Common myeloid progenitor, CD34-positive (primary cell): ENCODE measurements at regions not wholly inside any gene's neighbourhood (a gene's known extent, or its start where the extent isn't known, plus 50 kb on each side); places are given as distances from the start of the nearest gene placed in this dataset.

ENCODE experiments used
- CTCF ChIA-PET: fragments of 350-600 bp; sonication (Branson Sonifier 250); formaldehyde crosslinking; loops from one replicate; lab custom pipeline; 2021; ENCODE audit warnings: antibody characterized with exemption; lab: Charles Lee
- POLR2A ChIA-PET: fragments of 350-600 bp; sonication (Branson Sonifier 250); formaldehyde crosslinking; loops from one replicate; lab custom pipeline; 2021; ENCODE audit warnings: antibody characterized with exemption; lab: Charles Lee
- DNase-seq, 3 donors: peaks; one replicate each; pipeline versions ENCODE4 v3.0.0 to v3.0.0-alpha.2; 2013
- H3K27ac ChIP-seq, 2 experiments: 1 replicate in 1 of 2; 2 replicates in 1 of 2; pipeline ENCODE4 v1.7.0; 2013; ENCODE audit warnings: inconsistent platforms in 2 of 2, low read length in 2 of 2, mild to moderate bottlenecking in 2 of 2, low read depth in 1 of 2, moderate library complexity in 1 of 2; ENCODE audit not compliant: severe bottlenecking in 2 of 2, insufficient read depth in 1 of 2, poor library complexity in 1 of 2
- H3K27me3 ChIP-seq, 5 experiments: replicated peaks in 2 of 5; 1 replicate in 3 of 5; 2 replicates in 2 of 5; pipeline versions ENCODE4 v1.6.1 to v1.7.0; 2013; ENCODE audit warnings: low read length in 4 of 5, mild to moderate bottlenecking in 2 of 5, moderate library complexity in 2 of 5, inconsistent platforms in 1 of 5; ENCODE audit not compliant: insufficient read depth in 5 of 5, control insufficient read depth in 4 of 5
- H3K36me3 ChIP-seq, 4 experiments: 1 replicate in 2 of 4; 2 replicates in 2 of 4; pipeline versions ENCODE4 v1.6.1 to v1.7.0; 2013; ENCODE audit warnings: low read length in 3 of 4, control low read depth in 1 of 4, mild to moderate bottlenecking in 1 of 4; ENCODE audit not compliant: control insufficient read depth in 4 of 4, insufficient read depth in 4 of 4
- H3K4me1 ChIP-seq, 4 experiments: 1 replicate in 3 of 4; 2 replicates in 1 of 4; pipeline versions ENCODE4 v1.6.1 to v1.7.1; 2013; ENCODE audit warnings: low read length in 3 of 4, mild to moderate bottlenecking in 3 of 4, control low read depth in 1 of 4, inconsistent platforms in 1 of 4, moderate library complexity in 1 of 4; ENCODE audit not compliant: control insufficient read depth in 4 of 4, insufficient read depth in 4 of 4; ENCODE audit errors: control extremely low read depth in 1 of 4
- H3K4me3 ChIP-seq, 7 experiments: 1 replicate in 4 of 7; 2 replicates in 3 of 7; pipeline versions ENCODE4 v1.5.1 to v1.7.0; 2013; ENCODE audit warnings: mild to moderate bottlenecking in 7 of 7, low read length in 6 of 7, moderate library complexity in 6 of 7, inconsistent platforms in 2 of 7, low read depth in 2 of 7, control low read depth in 1 of 7; ENCODE audit not compliant: insufficient read depth in 4 of 7, control insufficient read depth in 1 of 7; ENCODE audit errors: extremely low read depth in 1 of 7
- H3K9me3 ChIP-seq, 5 experiments: 1 replicate in 4 of 5; 2 replicates in 1 of 5; pipeline versions ENCODE4 v1.6.1 to v1.7.1; 2013; ENCODE audit warnings: low read length in 4 of 5, mild to moderate bottlenecking in 2 of 5, inconsistent platforms in 1 of 5, low read depth in 1 of 5, moderate library complexity in 1 of 5; ENCODE audit not compliant: control insufficient read depth in 4 of 5, insufficient read depth in 2 of 5; ENCODE audit errors: control extremely low read depth in 1 of 5
- WGBS: methylation state at CpG from one replicate; pipeline ENCODE4 v1.1.5; 2013; ENCODE audit not compliant: insufficient coverage; 5-methylcytosine and 5-hydroxymethylcytosine counted together

GRCh38 chr1:36691374-36691773, 208.7 kb upstream of the CSF3R start:
- Histone ChIP-seq H3K4me3 (no peak overlapping the region), H3K9me3 (no peaks in the 10 kb centered on the region), H3K27ac (no peak overlapping the region), H3K36me3 (no peaks in the 10 kb centered on the region), H3K4me1 (no peaks in the 10 kb centered on the region), H3K27me3 (peaks cover 0 to 61% (median 14%) of the 10 kb centered on the region in 5 experiments)
- ChIA-PET CTCF (no interaction called here), POLR2A (no interaction called here)
- no peak for DNase-seq
- 89% methylated on average over 3 of the region's 3 CpGs for WGBS

GRCh38 chr1:36689992-36690391, 207.3 kb upstream of the CSF3R start:
- Histone ChIP-seq H3K36me3 (no peaks in the 10 kb centered on the region), H3K27me3 (peaks cover 0 to 52% (median 9%) of the 10 kb centered on the region in 5 experiments), H3K4me3 (no peak overlapping the region), H3K9me3 (no peaks in the 10 kb centered on the region), H3K27ac (no peak overlapping the region), H3K4me1 (no peaks in the 10 kb centered on the region)
- no peak for DNase-seq
- POLR2A ChIA-PET, result no interaction called here
- CTCF ChIA-PET, result interaction anchor here (1.0 kb wide), 1 partner anchor 11 kb away, joined by 3 read pairs; no protein-coding TSS in a partner anchor
- WGBS, result 77% methylated on average over 2 of the region's 3 CpGs

- H3K36me3 ChIP-seq, result no peaks in the 10 kb centered on the region
- WGBS, result 48% methylated on average over 3 of the region's 5 CpGs
- no peak overlapping the region for H3K4me3 ChIP-seq
- H3K27me3 ChIP-seq, result peaks cover 0 to 27% (median 5%) of the 10 kb centered on the region in 5 experiments
- ChIA-PET CTCF (no interaction called here), POLR2A (no interaction called here)
- no peaks in the 10 kb centered on the region for H3K9me3 ChIP-seq
- H3K27ac ChIP-seq, result no peak overlapping the region
- DNase-seq, result no peak
- no peaks in the 10 kb centered on the region for H3K4me1 ChIP-seq
Observed at GRCh38 chr1:36687312-36687711, 204.6 kb upstream of the CSF3R start.

- Histone ChIP-seq H3K9me3 (peaks cover 0 to 2% (median 0%) of the 10 kb centered on the region in 5 experiments), H3K27me3 (peaks cover 6 to 61% (median 20%) of the 10 kb centered on the region in 5 experiments), H3K36me3 (no peaks in the 10 kb centered on the region), H3K4me1 (no peaks in the 10 kb centered on the region), H3K27ac (no peak overlapping the region), H3K4me3 (no peak overlapping the region)
- ChIA-PET CTCF (interaction anchor here (2.2 kb wide), 1 partner anchor 9 kb away, joined by 5 read pairs; no protein-coding TSS in a partner anchor), POLR2A (no interaction called here)
- no peak for DNase-seq
- no CpG with 5 or more reads among the region's 6 CpGs for WGBS
Observed at GRCh38 chr1:36675931-36676562, 193.3 kb upstream of the CSF3R start.

- peaks cover 8 to 66% (median 20%) of the 10 kb centered on the region in 5 experiments for H3K27me3 ChIP-seq
- ChIA-PET POLR2A (no interaction called here), CTCF (no interaction called here)
- no peak for DNase-seq
- H3K36me3 ChIP-seq, result no peaks in the 10 kb centered on the region
- H3K9me3 ChIP-seq, result peaks cover 0 to 2% (median 0%) of the 10 kb centered on the region in 5 experiments
- no peaks in the 10 kb centered on the region for H3K4me1 ChIP-seq
- 97% methylated on average over 3 of the region's 3 CpGs for WGBS
- H3K4me3 ChIP-seq, result no peak overlapping the region
- no peak overlapping the region for H3K27ac ChIP-seq
Observed at GRCh38 chr1:36675106-36675505, 192.4 kb upstream of the CSF3R start.

GRCh38 chr1:36673202-36673601, 190.5 kb upstream of the CSF3R start:
- 79% methylated on average over 4 of the region's 6 CpGs for WGBS
- H3K4me1 ChIP-seq, result no peaks in the 10 kb centered on the region
- H3K4me3 ChIP-seq, result no peak overlapping the region
- ChIA-PET POLR2A (no interaction called here), CTCF (no interaction called here)
- peaks cover 7 to 74% (median 16%) of the 10 kb centered on the region in 5 experiments for H3K27me3 ChIP-seq
- no peak for DNase-seq
- H3K36me3 ChIP-seq, result no peaks in the 10 kb centered on the region
- H3K27ac ChIP-seq, result no peak overlapping the region
- peaks cover 0 to 2% (median 0%) of the 10 kb centered on the region in 5 experiments for H3K9me3 ChIP-seq

GRCh38 chr1:36669262-36669661, 186.5 kb upstream of the CSF3R start:
- no peak for DNase-seq
- WGBS, result 64% methylated on average over 5 of the region's 9 CpGs
- ChIA-PET CTCF (no interaction called here), POLR2A (no interaction called here)
- no peak overlapping the region for H3K27ac ChIP-seq
- no peaks in the 10 kb centered on the region for H3K9me3 ChIP-seq
- peaks cover 0 to 50% (median 10%) of the 10 kb centered on the region in 5 experiments for H3K27me3 ChIP-seq
- no peak overlapping the region for H3K4me3 ChIP-seq
- no peaks in the 10 kb centered on the region for H3K36me3 ChIP-seq
- H3K4me1 ChIP-seq, result no peaks in the 10 kb centered on the region
